Breast epithelium (tissue), 4 donors: ENCODE measurements at regions not wholly inside any gene's neighbourhood (a gene's known extent, or its start where the extent isn't known, plus 50 kb on each side); places are given as distances from the start of the nearest gene placed in this dataset.

Experiments used
- DNase-seq, 2 donors: peaks; one replicate each; pipeline ENCODE4 v3.0.0-alpha.2; 2019; ENCODE audit warnings: low spot score in 2 of 2
- H3K27ac ChIP-seq, 2 donors: fragments of 200-600 bp; sonication (generic) in 1 of 2; one replicate each; pipeline ENCODE4 v1.5.1; 2016 to 2019; ENCODE audit warnings: mild to moderate bottlenecking in 1 of 2
- H3K27me3 ChIP-seq, 2 donors: fragments of 200-600 bp; sonication (generic) in 1 of 2; one replicate each; pipeline versions ENCODE4 v1.5.1 to v1.6.0; 2017 to 2019; ENCODE audit warnings: control low read depth in 1 of 2, mild to moderate bottlenecking in 1 of 2
- H3K36me3 ChIP-seq: fragments of 200-600 bp; one replicate; pipeline ENCODE4 v1.5.1; 2019
- H3K4me1 ChIP-seq, 2 donors: fragments of 200-600 bp; sonication (generic); one replicate each; pipeline ENCODE4 v1.5.1; 2016 to 2019; ENCODE audit warnings: control low read depth in 1 of 2
- H3K4me3 ChIP-seq, 3 donors: fragments of 200-600 bp; sonication (generic); 1 replicate in 2 of 3; 2 replicates in 1 of 3; pipeline ENCODE4 v1.5.1; 2016 to 2019; ENCODE audit warnings: mild to moderate bottlenecking in 3 of 3, moderate library complexity in 2 of 3
- H3K9me3 ChIP-seq, 2 donors: fragments of 200-600 bp; sonication (generic) in 1 of 2; one replicate each; pipeline ENCODE4 v1.5.1; 2016 to 2019; ENCODE audit warnings: control low read depth in 1 of 2
- POLR2A ChIP-seq: fragments of 450-650 bp; IDR thresholded peaks from one replicate; pipeline ENCODE4 v1.6.1; 2016; ENCODE audit warnings: antibody characterized with exemption, mild to moderate bottlenecking, moderate library complexity
- POLR2AphosphoS5 ChIP-seq, 3 donors: sonication (generic); formaldehyde crosslinking; IDR thresholded peaks; one replicate each; pipeline ENCODE4 v1.6.1; 2017; ENCODE audit warnings: antibody characterized with exemption in 3 of 3
- intact Hi-C: fragments of 100-400 bp; cut with DNase I; formaldehyde crosslinking; loops from one replicate; pipeline ENCODE4 v1.15.1; 2023; ENCODE audit warnings: low total_unique reads
- TF ChIP-seq, protein P1 (sequence below), 3 donors: fragments of 450-650 bp; IDR thresholded peaks; one replicate each; pipeline ENCODE4 v1.5.1; 2016 to 2017; ENCODE audit warnings: antibody characterized with exemption in 3 of 3, mild to moderate bottlenecking in 3 of 3, moderate library complexity in 3 of 3

DNA sequence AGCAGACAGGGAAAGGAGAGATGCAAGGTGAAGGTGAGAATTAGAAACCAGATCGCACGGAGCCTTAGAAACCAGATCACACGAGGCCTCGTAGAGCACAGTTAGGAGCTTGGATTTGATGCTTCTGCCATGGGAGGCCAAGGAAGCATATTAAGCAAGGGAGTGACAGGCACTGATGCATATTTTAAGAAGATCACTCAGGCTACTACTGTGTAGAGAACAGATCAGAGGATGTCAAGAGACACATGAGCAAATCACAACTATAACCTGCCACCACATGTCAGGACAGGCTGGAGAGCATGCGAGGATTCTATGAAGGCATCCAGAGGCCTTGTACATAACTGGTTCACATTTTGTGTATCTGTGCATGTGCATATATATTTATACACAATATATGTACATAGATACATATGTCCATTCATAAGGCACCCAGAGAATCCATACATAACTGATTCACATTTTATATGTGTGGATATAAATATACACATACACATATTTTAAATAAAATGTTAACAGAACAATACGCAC is 99.6 kb upstream of the FHIT start:
- intact Hi-C loops = no loop called here
- TF ChIP-seq POLR2A (no peak), POLR2AphosphoS5 (IDR thresholded peaks at IDR 0.05) (no peak)
- TF ChIP-seq, protein P1, sequence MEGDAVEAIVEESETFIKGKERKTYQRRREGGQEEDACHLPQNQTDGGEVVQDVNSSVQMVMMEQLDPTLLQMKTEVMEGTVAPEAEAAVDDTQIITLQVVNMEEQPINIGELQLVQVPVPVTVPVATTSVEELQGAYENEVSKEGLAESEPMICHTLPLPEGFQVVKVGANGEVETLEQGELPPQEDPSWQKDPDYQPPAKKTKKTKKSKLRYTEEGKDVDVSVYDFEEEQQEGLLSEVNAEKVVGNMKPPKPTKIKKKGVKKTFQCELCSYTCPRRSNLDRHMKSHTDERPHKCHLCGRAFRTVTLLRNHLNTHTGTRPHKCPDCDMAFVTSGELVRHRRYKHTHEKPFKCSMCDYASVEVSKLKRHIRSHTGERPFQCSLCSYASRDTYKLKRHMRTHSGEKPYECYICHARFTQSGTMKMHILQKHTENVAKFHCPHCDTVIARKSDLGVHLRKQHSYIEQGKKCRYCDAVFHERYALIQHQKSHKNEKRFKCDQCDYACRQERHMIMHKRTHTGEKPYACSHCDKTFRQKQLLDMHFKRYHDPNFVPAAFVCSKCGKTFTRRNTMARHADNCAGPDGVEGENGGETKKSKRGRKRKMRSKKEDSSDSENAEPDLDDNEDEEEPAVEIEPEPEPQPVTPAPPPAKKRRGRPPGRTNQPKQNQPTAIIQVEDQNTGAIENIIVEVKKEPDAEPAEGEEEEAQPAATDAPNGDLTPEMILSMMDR (IDR thresholded peaks at IDR 0.05) = no peak
- no peak overlapping the region for H3K4me3 ChIP-seq
- no peak overlapping the region for H3K27ac ChIP-seq
- H3K9me3 ChIP-seq = no peaks in the 10 kb centered on the region
- no peaks in the 10 kb centered on the region for H3K27me3 ChIP-seq
- no peaks in the 10 kb centered on the region for H3K36me3 ChIP-seq
- no peak for DNase-seq
- H3K4me1 ChIP-seq = no peaks in the 10 kb centered on the region

DNA sequence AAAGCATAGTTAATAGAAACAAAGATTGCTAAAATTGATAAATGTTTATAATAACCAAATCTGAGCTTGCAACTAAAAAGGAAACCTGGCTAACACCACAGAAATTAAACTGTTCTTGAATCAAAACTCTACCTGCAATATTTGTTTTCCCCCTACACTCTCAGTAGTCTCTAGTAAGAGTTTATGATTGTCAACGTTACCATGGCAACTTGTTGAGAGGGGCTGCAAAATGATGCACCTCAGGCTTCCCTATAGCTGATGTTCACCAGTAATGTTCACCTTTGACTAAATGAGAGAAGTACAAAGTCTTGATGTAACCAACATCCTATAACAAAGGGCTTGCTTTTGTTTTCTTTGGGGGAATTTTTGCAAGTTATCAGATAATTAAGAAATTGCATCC is 101.1 kb upstream of the FHIT start:
- Histone ChIP-seq H3K36me3 (no peaks in the 10 kb centered on the region), H3K27ac (no peak overlapping the region), H3K4me3 (no peak overlapping the region), H3K27me3 (no peaks in the 10 kb centered on the region), H3K4me1 (no peaks in the 10 kb centered on the region), H3K9me3 (no peaks in the 10 kb centered on the region)
- intact Hi-C loops = no loop called here
- no peak for DNase-seq
- TF ChIP-seq POLR2A (no peak), POLR2AphosphoS5 (IDR thresholded peaks at IDR 0.05) (no peak)
- TF ChIP-seq, protein P1 (IDR thresholded peaks at IDR 0.05) = no peak

DNA sequence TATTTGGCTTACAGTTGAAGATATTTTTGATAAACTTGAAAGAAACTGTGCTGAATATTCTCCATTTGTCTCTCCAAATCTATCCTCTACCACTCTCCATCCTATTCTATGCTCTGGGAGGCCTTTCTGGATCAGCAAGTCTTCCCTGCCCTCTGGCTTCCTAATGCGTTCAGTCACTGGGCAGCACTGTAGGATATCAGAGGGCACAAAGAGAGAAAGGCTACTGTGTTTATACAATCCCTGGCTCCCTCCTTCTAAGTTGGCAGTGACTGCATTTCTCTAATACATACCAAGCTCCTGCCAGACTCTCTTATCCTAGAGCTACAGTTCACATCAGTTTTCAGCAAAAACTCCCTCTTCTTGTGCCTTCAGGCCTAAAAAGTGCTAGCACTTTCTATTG is 102.1 kb upstream of the FHIT start:
- Histone ChIP-seq H3K9me3 (no peaks in the 10 kb centered on the region), H3K27ac (no peak overlapping the region), H3K4me3 (no peak overlapping the region), H3K4me1 (no peaks in the 10 kb centered on the region), H3K36me3 (no peaks in the 10 kb centered on the region), H3K27me3 (no peaks in the 10 kb centered on the region)
- DNase-seq = no peak
- no peak for TF ChIP-seq POLR2AphosphoS5 (IDR thresholded peaks at IDR 0.05)
- TF ChIP-seq, protein P1 (IDR thresholded peaks at IDR 0.05) = no peak
- TF ChIP-seq POLR2A = no peak
- intact Hi-C loops = no loop called here

DNA sequence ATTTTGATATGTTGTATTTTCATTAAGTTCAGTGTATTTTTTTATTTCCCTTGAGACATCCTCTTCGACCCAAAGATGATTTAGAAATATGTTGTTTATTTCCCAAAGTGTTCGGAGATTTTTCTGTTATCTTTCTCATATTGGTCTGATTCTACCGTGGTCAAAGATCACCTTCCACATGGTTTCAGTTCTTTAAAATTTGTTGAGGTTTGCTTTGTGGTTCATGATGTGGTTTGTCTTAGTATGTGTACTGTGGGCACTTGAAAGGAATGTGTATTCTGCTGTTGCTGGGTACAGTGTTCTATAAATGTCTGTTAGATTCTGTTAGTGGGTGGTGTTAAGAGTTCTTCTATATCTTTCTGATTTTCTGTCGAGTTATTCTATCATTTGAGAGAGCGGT is 103.4 kb upstream of the FHIT start:
- intact Hi-C loops = no loop called here
- no peaks in the 10 kb centered on the region for H3K36me3 ChIP-seq

DNA sequence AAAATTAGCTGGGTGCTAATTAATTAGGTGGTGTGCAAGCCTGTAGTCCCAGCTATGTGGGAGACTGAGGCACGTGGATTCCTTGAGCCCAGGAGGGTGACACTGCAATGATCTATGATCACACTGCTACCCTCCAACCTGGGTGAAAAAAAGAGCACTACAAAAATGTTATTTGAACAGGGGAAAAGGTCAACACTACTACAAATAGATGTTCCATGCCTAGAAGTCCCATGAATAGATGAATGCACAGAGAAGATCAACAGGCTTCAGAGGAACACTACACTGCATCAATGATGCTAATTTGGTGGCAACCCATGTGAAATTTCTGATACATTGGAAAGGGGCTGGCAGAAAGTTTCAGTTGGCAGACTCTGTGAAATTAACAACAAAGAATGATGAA is 105.4 kb upstream of the FHIT start:
- Histone ChIP-seq H3K27ac (no peak overlapping the region), H3K4me3 (no peak overlapping the region), H3K36me3 (no peaks in the 10 kb centered on the region), H3K9me3 (no peaks in the 10 kb centered on the region), H3K4me1 (no peaks in the 10 kb centered on the region), H3K27me3 (no peaks in the 10 kb centered on the region)
- TF ChIP-seq POLR2AphosphoS5 (IDR thresholded peaks at IDR 0.05) = no peak
- TF ChIP-seq, protein P1 (IDR thresholded peaks at IDR 0.05) = no peak
- TF ChIP-seq POLR2A = no peak
- DNase-seq = no peak
- intact Hi-C loops = no loop called here

More for the DNA sequence above, 103.4 kb upstream of the FHIT start:
- no peaks in the 10 kb centered on the region for H3K4me1 ChIP-seq
- no peaks in the 10 kb centered on the region for H3K27me3 ChIP-seq
- H3K4me3 ChIP-seq = no peak overlapping the region
- no peak for DNase-seq
- H3K27ac ChIP-seq = no peak overlapping the region
- no peaks in the 10 kb centered on the region for H3K9me3 ChIP-seq
- TF ChIP-seq POLR2AphosphoS5 (IDR thresholded peaks at IDR 0.05) (no peak), POLR2A (no peak)
- TF ChIP-seq, protein P1 (IDR thresholded peaks at IDR 0.05) = no peak
